ENCODE measurements at regions not wholly inside any gene's neighbourhood (a gene's known extent, or its start where the extent isn't known, plus 50 kb on each side); places are given as distances from the start of the nearest gene placed in this dataset.
"Not testable (repeated sequence)": the region's sequence is repeated elsewhere in the genome, so short reads cannot be mapped to it uniquely, and the experiment has no call there.

GRCh38 chr13:110976785-110977184 is 61.9 kb upstream of the ANKRD10 start:
- DNase-seq (no peak), ATAC-seq (no peak), FAIRE-seq (no peak)
- Histone ChIP-seq H3K27me3 (no peaks in the 10 kb centered on the region), H3K36me3 (no peaks in the 10 kb centered on the region), H3K27ac (no peak overlapping the region), H3K4me3 (no peak overlapping the region), H3K9me3 (no peaks in the 10 kb centered on the region), H3K4me1 (no peaks in the 10 kb centered on the region)
- TF ChIP-seq CTCF (IDR thresholded peaks at IDR 0.05), result no peak
- intact Hi-C loops (cut with DNase I), result no loop called here

GRCh38 chr13:110973007-110973700 is 58.3 kb upstream of the ANKRD10 start:
- no peak for ATAC-seq
- WGBS, 2 donors, result 68 to 91% methylated on average over 1 of the region's 1 CpG
- Histone ChIP-seq H3K27me3 (no peaks in the 10 kb centered on the region), H3K4me3 (no peak overlapping the region), H3K36me3 (no peaks in the 10 kb centered on the region), H3K27ac (no peak overlapping the region), H3K9me3 (no peaks in the 10 kb centered on the region), H3K4me1 (no peaks in the 10 kb centered on the region)
- no peak for TF ChIP-seq CTCF (IDR thresholded peaks at IDR 0.05)
- intact Hi-C loops (cut with DNase I), result no loop called here
- FAIRE-seq, result no peak
- DNase-seq, result no peak

DNA sequence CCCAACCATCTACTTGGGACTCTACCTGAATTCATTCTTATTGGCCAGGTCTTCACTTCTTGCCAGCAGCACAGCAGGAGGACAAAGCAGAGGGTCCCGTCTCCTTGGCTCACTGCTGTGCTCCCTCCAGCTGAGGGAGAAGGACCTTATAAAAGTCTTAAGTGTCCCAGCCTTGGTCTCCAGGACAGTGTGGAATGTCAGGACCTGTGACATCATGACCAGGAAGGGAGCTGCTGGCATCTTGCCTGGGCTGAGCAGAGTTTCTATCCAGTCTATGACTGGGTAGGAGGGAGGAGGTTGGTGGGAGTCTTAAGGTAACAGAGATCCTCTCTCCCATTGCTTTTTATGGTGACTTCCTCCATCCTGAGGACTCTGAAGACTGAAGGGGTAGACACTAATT is 56.6 kb upstream of the ANKRD10 start:
- peak in 1 of 6 donors; percentile 31 for DNase-seq
- FAIRE-seq, result no peak
- intact Hi-C loops (cut with DNase I), result no loop called here
- H3K9me3 ChIP-seq, result no peaks in the 10 kb centered on the region
- WGBS, 2 donors, result 84 to 100% methylated on average over 1 of the region's 1 CpG
- no peak overlapping the region for H3K4me3 ChIP-seq
- no peaks in the 10 kb centered on the region for H3K36me3 ChIP-seq
- H3K27ac ChIP-seq, result no peak overlapping the region
- no peaks in the 10 kb centered on the region for H3K4me1 ChIP-seq
- no peak for TF ChIP-seq CTCF (IDR thresholded peaks at IDR 0.05)
- no peaks in the 10 kb centered on the region for H3K27me3 ChIP-seq
- peak in 1 of 4 donors; percentile 41 for ATAC-seq

- FAIRE-seq; H3K36me3 ChIP-seq; H3K27me3 ChIP-seq; intact Hi-C loops (cut with DNase I); ATAC-seq; DNase-seq; H3K27ac ChIP-seq; H3K9me3 ChIP-seq; H3K4me3 ChIP-seq; H3K4me1 ChIP-seq: not testable (repeated sequence)
- 77 to 83% methylated on average over 4 of the region's 4 CpGs for WGBS, 2 donors
These were observed 52.4 kb upstream of the ANKRD10 start for GRCh38 chr13:110967156-110967855.

DNA sequence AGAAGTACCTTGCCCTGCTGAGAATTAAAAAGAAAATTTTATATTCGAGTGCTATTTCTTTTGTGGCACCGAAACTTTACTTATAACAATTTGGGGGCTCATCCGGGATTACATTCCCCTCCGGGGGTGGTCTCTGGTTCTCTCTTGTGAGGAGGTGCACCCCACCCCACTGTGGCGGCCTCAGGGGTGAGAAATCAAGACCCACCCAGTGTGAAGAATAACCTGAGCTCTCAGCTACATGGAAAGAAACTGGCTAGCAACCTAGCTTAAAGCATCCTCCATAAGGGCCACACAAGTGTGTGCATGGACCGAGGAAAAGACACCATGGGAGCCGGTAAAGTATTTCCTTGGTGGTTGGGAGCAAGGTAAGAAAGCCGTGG is 50.9 kb upstream of the ANKRD10 start:
- no peaks in the 10 kb centered on the region for H3K36me3 ChIP-seq
- WGBS, 2 donors, result 66 to 82% methylated on average over 8 of the region's 8 CpGs

More for the DNA sequence above, 50.9 kb upstream of the ANKRD10 start:
- H3K27me3 ChIP-seq, result no peaks in the 10 kb centered on the region
- no peak for FAIRE-seq
- intact Hi-C loops (cut with DNase I), result no loop called here
- H3K4me3 ChIP-seq, result no peak overlapping the region
- no peak for ATAC-seq
- no peaks in the 10 kb centered on the region for H3K4me1 ChIP-seq
- no peak for TF ChIP-seq CTCF (IDR thresholded peaks at IDR 0.05)
- H3K9me3 ChIP-seq, result no peaks in the 10 kb centered on the region
- H3K27ac ChIP-seq, result no peak overlapping the region
- DNase-seq, result no peak

Measured in pancreas (tissue), 10 donors.